NCI-H82 treated with DMSO at 0.1 percent for 48 hours (cell line): ENCODE measurements at regions not wholly inside any gene's neighbourhood (a gene's known extent, or its start where the extent isn't known, plus 50 kb on each side); places are given as distances from the start of the nearest gene placed in this dataset.
A peak's percentile ranks its signal among the peaks of the same experiment; 100 is the strongest.
"Not testable (repeated sequence)": the region's sequence is repeated elsewhere in the genome, so short reads cannot be mapped to it uniquely, and the experiment has no call there.

Experiments used
- DNase-seq: peaks from one replicate; lab custom pipeline; 2025; ENCODE audit not compliant: unreplicated experiment; lab: John Stamatoyannopoulos, UW

DNA sequence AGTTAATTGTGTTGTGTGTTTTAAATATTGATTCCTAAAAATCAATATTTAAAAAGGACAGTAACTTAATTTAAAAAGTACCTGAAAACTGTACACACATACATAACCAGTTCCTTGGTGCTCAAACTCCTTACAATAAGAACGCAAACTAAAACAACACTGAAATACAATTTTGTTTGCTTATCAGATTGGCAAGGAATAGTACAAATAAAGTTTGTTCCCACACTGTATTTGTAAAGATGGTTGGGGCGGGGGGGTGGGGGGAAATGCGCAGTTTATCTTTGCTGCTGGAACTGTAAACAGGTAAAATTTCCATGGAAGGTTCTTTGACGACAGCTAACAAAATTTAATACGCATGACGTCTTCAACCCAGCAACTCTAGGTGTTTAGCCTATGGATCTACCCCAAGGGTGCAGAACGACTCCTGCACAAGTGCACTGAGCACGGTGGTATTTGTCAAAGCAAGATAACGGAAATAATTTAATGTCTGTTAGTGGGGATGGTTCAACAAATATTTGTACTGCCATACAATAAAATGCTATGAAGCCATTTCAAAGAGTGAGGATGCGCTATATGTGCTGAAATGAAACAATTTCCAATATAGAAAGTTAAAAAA lies 96.5 kb downstream of the ING1 start:
- no peak for DNase-seq

DNA sequence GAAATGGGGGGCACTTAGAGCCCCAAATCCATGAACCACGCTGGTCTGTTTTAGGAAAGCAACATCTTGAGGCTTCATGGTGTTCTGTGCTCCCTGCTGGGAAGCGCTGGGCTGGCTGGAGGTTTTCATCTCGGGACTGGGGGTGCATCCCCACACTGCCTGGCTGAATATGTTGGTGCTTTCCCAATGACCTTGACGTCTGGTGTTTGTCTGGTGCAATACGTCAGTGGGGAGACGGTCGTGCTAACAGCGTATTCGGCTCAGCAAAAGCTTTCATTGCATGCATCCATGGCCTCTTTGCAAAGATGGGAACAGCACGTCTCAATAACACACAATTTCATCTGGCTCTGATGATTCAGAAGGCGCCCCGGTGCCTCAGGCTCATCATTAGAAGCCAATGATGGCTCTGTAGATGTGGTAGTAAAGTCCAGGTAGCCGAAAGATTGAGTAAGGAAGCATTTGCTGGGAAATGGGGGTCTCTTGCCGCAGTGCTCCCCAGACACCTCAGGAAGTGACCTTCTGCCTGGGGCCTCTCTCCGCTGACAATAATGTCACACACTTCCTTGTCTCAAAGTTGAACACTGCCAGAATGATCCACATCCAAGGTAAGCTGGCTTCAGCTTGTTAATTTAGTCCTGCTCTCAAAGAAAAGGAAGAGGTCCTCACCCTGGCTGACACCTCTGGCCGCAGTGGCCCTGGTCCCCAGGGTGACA lies 97.7 kb downstream of the ING1 start:
- DNase-seq: no peak

DNA sequence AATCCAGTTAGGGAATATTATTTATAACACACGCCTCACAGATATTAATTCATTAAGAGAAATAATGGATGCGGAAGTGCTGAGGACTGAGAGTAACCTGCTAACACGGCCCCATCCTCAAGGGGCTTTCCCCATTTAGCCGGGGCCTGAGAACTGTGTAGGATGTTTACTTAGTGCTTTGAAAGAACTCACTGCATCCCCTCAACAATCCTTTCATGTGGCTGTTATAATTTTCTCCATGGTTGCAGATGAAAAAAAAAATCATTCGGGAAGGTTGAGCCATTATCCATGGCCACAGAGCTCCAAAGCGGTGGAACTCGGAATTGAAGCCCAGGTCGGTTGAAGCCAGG lies 98.2 kb downstream of the ING1 start:
- no peak for DNase-seq

DNA sequence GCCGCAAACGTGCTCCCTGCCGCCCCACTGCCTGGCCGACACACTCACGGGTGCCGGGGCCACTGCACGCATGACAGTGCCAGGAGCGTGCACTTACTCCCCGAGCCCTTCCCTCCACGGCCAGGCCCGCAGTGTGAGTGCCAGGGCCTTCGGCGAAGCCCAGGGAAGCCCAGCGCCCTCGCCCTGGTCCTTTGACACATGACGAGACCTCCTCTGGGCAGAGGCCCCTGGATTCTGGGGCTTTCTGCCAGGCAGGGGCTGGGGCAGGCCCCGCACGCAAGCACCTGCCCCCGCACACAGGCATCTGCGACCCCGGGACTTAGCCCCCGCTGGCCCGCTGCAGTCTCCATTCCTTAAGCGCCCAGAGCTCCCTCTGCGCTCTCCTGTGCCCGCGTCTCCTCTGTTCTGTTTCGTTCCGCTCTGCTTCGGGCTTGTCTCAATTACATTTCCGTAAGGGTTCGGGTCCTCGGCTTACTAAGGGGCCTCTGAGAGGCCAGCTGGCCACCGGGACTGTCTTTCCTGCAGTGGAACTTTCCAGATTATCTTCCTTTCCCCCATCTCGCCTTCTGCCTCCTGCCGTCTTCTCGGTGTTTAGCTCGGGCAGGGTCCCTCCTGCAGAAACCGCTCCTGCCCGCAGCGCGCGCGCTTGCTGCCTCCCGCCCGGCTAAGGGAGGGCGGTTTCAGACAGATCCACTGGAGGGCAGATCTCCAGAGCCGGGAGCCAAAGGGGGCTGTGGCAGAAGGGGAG lies 98.8 kb downstream of the ING1 start:
- no peak for DNase-seq

DNA sequence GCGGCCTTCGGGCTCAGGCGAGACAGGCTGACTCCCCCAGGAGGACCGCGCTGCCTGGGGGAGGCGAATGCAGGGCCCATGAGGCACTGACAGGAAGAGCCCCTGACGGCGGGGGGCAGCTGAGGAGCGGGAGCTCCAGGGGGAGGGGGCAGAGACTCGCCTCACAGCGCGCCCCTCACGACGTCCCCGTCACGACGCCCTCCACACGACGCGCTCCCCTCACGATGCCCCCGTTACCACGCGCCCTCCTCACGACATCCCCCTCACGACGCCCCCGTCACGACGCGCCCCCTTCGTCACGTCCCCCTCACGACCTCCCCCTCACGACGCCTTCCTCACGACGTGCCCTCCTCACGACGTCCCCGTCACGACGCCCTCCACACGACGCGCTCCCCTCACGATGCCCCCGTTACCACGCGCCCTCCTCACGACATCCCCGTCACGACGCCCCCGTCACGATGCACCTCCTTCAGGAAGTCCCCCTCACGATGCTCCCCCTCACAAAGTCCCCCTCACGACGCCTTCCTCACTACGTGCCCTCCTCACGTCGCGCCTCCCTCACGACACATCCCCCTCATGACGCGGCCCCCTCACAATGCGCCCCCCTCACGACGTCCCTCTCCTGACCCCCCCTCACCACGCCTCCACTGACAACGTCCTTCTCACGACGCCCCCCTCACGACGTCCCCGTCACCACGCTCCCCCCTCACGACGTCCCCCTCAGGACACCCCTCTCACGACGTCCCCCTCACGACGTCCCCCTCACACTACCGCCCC lies 99.6 kb downstream of the ING1 start:
- no peak for DNase-seq

DNA sequence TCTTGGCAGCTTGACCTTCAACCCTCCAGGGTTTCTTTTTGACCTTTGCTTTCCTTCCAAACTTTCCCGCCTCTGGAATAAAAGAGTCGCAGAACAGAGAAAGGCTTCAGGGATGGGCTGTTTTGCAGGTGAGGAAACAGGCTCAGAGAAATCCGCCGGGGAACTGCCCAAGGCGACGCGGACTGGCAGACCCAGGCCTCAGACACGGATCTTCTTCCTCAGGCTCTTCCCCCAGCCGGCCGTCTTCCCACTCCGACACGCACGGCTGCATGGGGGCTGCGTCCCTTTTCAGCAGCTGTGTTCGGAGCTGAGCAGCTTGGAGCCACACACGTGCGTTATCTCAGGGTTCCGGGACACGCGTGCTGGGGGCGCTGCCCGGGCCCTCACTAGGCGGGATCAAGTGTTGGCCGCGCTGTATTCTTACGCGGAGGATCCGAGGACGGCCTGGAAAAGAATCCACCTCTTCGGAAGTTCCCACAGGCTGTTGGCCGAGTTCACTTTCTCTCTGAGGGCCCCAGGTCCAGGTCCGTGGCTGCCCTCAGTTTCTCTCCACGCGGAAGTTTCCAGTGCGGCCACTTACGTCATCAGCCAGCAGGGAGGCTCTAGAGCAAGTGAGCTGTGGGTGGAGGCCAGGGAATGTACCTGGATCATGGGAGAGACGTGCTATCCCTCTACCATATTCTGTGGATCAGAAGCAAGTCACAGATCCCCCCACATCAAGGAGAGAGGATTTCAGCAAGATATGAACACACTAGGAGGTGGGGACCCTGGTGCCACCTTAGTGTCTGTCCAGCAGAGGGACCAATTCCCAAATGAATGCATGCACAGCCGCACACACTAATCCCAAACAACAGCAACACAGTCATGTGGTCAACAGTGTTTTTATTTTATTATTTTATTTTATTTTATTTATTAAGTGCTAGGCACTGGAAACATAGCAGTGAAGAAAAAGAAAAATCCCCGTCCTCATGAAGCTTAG lies 100.4 kb downstream of the ING1 start:
- no peak for DNase-seq

DNA sequence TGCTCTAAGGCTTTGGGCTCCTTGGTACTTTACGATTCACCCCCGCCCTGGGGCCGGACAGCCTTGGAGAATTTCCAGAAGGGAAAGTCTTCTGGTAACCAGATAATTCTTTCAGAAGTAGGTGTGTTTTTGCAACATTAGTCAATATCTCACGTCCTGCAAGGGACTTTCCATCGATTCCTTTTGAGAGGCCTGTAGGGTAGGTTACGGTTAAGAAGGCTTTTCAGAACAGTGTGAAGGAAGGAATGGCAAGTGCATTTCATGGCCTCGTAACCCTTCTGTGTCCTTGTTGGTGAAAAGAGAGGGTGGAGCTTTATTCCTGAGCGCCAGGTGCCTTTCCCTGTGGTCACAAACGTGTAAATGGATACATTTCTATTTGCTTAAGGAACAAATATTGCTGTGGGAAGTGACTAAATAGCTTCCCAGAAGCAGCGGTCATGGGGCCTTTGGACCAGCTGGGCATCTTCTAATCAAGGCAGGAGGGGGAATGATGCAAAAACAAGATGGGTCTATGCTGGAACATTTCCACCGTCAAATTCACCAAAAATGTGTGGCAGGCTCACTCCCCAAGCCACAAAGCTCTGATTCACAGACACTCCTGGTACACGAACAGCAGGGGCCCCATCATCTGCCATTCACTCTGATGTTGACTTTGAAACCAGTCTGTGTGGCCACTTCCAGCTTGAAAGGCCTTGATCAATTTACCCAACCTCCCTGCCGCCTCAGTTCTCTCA lies 99.2 kb downstream of the ANKRD10 start:
- DNase-seq: no peak

DNA sequence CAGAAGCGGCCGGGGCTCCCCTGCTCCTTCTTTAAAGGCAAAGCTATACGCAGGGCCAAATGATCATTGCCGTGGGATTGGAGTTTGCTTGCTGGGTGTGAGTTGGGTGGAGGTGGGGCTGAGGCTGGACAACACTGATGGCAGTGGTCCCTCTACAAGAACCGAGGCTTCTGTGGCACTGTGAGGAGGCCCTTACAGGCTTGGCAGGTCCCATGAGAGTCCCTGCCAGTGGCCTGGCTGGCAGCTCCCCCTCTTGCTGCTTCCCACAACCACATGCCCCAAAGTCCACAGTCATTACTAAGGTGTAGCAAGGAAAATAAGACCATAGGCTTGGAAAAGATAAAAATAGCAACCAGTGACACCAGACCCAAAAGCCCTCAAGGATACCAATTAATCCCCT lies 98.4 kb downstream of the ANKRD10 start:
- no peak for DNase-seq

DNA sequence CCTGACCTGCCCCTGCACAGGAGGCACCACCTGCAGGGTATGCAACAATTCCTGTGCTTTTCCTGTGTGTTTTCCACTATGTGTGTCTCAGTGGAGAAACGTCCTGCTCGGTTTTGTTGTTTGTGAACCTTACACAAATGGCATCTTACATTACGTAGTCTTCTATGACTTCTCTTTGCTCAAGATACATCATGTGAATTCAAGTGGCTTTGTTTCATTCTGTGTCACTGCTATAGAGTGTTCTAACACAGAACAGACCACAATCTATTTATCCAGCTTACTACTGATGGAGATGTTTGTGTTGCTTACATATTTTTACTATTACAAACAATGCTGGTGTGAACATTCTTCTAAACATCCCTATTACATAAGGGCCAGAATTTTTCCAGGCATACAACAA lies 97.7 kb downstream of the ANKRD10 start:
- no peak for DNase-seq

DNA sequence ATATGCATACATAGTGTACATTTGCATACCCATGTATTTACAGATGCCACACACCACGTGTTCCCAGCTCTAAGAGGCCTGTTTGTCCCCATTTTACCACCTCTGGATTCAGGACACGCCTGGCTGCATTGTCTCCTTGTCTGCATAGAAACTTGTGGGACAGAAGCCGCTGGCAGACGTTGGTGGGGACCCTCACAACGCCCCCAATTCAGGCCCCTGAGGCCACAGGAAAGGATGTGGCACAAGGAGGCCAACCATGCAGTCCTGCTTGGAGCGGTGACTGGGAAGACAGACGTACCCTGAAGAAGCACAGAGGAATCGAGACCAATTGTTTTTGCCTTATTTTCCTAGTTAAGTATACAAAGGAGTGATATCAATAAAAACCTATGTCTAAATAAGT lies 96.1 kb downstream of the ANKRD10 start:
- DNase-seq: no peak

DNA sequence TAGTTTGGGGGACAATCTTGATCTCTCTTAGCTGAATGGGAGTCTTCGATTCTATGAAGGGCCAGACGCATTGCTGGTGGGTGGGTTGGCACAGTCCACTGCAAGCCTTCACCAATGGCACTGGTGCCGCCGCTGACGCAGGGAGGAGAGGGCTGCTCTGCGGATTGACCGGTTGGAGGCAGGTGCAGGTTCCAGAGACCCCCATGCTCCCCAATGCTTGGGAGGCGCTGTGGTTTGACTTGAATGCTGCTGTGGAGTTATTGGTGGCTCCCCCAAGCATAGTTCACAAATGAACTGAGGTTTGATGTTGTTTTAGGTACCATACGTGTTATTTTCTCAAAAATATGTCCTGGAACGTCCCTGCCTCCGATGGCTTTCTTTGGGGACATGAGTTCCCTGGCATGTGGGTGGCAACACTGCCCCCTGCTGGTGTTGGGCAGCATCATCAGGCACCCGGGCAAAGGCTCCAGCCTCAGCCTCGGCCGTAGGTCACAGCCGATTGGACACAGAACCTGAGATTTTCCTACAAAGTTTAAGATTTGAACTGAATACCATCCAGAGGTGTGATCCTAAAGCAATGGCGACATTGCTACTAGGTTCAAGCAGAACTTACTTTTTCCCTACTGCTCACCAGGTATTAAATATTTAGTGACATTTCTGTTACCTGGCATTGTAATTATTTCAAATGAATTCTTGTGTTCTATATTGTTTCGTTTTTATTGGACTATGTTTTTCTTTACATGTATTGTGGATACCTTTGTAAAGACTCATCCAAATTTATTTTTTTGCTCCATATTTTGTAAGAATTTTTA lies 95.5 kb downstream of the ANKRD10 start:
- peak; percentile 25 for DNase-seq

DNA sequence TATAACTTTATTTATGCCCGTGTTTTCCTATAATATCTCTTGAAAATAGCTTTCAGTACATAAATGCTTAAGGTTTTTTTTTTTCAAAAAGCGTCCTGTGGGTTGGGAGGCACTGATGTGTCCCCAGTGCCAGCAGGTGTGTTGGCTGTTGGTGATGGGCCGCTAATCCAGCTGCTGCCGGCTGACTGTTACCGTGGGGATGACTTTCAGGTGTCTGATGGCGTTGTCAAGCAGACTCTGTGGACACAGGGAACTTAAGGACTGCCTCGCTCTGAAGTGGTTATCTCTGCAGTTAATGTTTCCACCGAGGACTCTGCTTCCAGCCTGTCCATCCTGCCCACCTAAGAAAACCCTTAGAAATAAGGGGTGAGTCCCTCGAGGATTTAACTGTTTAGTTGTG lies 94.5 kb downstream of the ANKRD10 start:
- no peak for DNase-seq

DNA sequence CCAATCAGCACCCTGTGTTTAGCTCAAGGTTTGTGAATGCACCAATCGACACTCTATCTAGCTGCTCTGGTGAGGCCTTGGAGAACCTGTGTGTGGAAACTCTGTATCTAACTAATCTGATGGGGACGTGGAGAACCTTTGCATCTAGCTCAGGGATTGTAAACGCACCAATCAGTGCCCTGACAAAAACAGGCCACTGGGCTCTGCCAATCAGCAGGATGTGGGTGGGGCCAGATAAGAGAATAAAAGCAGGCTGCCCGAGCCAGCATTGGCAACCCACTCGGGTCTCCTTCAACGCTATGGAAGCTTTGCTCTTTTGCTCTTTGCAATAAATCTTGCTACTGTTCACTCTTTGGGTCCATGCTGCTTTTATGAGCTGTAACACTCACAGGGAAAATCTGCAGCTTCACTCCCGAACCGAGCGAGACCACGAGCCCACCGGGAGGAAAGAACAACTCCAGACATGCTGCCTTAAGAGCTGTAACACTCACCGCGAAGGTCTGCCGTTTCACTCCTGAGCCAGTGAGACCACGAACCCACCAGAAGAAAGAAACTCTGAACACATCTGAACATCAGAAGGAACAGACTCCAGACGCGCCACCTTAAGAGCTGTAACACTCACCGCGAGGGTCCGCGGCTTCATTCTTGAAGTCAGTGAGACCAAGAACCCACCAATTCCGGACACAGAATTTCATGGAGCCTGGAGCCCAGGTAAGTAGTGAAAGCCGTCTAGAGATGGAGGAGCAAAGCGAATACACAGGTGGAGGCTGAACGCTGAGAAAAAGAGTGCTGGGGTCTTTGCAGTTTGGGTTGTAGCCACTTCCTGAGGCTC lies 92.8 kb downstream of the ANKRD10 start:
- not testable (repeated sequence) for DNase-seq

DNA sequence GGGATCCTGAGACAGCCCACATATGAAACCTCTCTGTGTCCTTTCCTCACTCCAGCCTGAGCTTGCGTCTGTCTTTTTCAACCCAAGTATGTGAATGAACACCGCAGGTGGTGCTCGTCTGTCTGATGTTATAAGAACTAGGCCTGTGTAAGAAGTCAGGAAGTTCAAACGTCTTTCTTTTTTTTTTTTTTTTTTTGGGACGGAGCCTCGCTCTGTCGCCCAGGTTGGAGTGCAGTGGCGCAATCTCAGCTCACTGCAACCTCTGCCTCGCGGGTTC lies 92.3 kb downstream of the ANKRD10 start:
- DNase-seq: no peak

DNA sequence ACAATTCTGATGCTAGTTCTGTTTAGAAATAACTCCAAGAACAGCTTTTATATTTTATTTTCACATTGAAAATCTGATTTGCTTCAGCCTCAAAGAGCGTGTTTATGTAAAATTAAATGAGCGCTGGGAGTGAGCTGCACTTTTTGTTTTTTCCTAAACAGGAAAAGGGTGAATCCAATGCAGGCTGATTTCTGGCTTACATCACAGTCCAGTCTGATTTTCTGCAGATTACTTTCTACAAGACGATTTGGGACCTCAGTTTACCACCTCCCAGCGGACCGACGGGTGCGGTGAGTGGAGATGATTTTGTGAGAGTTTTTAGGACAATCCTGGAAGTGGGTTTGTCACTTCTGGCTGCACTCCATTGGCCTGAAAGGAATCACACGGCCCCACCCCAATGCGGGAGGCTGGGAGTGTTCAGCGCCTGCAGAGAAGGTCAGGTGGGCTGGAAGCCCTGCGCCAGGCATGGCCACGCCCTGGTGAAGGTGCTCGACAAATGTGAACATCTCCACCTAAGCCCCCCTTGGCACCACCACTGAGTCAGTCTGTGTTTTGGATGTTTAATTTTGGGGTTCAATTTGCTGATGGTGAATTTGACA lies 90.1 kb downstream of the ANKRD10 start:
- no peak for DNase-seq

DNA sequence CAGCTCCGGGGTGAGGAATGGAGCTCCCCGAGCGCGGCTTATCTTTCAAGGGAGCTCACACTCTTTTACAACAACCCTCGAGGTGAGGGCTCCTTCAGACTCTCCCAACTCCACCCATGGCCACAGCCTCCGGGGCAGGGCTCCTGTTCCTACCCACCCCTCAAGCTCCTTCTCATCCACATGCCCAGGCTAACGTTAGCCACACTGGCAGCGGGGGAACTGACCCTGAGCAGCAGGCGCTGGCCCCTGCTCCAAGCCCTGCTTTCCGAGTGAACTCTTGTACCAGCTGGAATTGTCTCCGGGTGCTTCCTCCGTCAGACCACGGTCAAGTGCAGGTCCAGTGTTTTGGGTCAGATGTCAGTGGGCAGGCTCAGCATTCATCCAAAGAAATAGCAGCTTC lies 89.4 kb downstream of the ANKRD10 start:
- DNase-seq: no peak

DNA sequence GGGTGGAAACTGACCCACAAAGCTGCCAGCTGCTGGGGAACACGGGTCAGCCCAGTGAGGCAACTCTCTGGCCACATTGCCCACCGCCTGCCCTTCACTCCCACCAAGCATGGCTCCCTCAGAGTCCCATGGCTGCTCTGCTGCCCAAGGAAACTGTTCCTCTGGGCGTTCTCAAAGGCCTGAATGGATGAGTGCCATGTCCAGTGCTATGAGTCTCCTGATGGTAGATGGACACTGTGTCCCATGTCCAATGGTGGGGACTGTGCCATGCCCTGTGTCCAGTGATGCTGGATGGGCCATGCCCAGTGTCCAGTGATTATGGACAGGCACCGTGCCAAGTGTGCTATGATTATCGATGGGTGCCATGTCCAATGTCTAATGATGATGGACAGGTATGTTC lies 88.8 kb downstream of the ANKRD10 start:
- no peak for DNase-seq
